ENCODE measurements at regions not wholly inside any gene's neighbourhood (a gene's known extent, or its start where the extent isn't known, plus 50 kb on each side); places are given as distances from the start of the nearest gene placed in this dataset.

DNA sequence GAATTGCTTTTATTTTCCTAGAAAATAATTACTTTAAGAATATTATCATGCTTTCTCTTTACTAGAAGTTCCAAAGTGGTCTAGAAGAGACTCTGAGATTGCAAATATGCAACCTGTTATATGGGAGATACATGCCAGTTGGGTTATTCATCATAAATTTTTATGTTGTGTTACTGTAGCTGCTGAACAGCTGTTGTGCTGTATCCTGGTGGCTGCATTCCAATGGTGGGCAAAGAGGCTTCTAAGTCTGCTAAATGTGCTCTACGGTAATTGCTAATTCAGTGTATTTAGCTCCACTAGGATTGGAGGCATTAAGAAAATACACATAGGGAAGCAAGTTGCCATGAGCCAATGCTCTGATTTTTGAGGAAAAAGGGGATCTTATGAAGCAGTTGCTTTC, 409.0 kb downstream of the TUSC7 start:
- in situ Hi-C loops (cut with MboI; ENCODE audit: low sequenced_read_pairs in 4 of 4), result no loop called here
- H3K4me3 ChIP-seq, result no peak overlapping the region
- intact Hi-C loops (cut with DNase I; ENCODE audit: low total_unique reads), result no loop called here
- no peak for TF ChIP-seq POLR2A (IDR thresholded peaks at IDR 0.05)
- no peak for TF ChIP-seq CTCF (IDR thresholded peaks at IDR 0.05 in 4 of 5, conservative IDR thresholded peaks at IDR 0.05 in 1 of 5)
- ATAC-seq, result no peak
- DNase-seq, result no peak
- H3K27me3 ChIP-seq, result no peaks in the 10 kb centered on the region
- no peaks in the 10 kb centered on the region for H3K36me3 ChIP-seq
- H3K27ac ChIP-seq, result no peak overlapping the region
- H3K9me3 ChIP-seq, result no peaks in the 10 kb centered on the region
- no peaks in the 10 kb centered on the region for H3K4me1 ChIP-seq

- no peak for TF ChIP-seq POLR2A (IDR thresholded peaks at IDR 0.05)
- no peak for TF ChIP-seq CTCF (IDR thresholded peaks at IDR 0.05 in 4 of 5, conservative IDR thresholded peaks at IDR 0.05 in 1 of 5)
- ATAC-seq (no peak), DNase-seq (no peak)
- Histone ChIP-seq H3K9me3 (no peaks in the 10 kb centered on the region), H3K4me1 (no peaks in the 10 kb centered on the region), H3K27me3 (no peaks in the 10 kb centered on the region), H3K27ac (no peak overlapping the region), H3K36me3 (no peaks in the 10 kb centered on the region), H3K4me3 (no peak overlapping the region)
- intact Hi-C loops (cut with DNase I; ENCODE audit: low total_unique reads), result no loop called here
- in situ Hi-C loops (cut with MboI; ENCODE audit: low sequenced_read_pairs in 4 of 4), result no loop called here
Observed at GRCh38 chr3:117120014-117120413, 410.4 kb downstream of the TUSC7 start.

GRCh38 chr3:117122609-117123008, 413.0 kb downstream of the TUSC7 start:
- in situ Hi-C loops (cut with MboI; ENCODE audit: low sequenced_read_pairs in 4 of 4) (no loop called here), intact Hi-C loops (cut with DNase I; ENCODE audit: low total_unique reads) (no loop called here)
- Histone ChIP-seq H3K27me3 (no peaks in the 10 kb centered on the region), H3K4me1 (no peaks in the 10 kb centered on the region), H3K4me3 (no peak overlapping the region), H3K36me3 (no peaks in the 10 kb centered on the region), H3K27ac (no peak overlapping the region), H3K9me3 (no peaks in the 10 kb centered on the region)
- no peak for TF ChIP-seq POLR2A (IDR thresholded peaks at IDR 0.05)
- TF ChIP-seq CTCF (IDR thresholded peaks at IDR 0.05 in 4 of 5, conservative IDR thresholded peaks at IDR 0.05 in 1 of 5), result no peak
- no peak for DNase-seq
- no peak for ATAC-seq

GRCh38 chr3:117126460-117126859, 416.9 kb downstream of the TUSC7 start:
- Histone ChIP-seq H3K27me3 (no peaks in the 10 kb centered on the region), H3K27ac (no peak overlapping the region), H3K36me3 (no peaks in the 10 kb centered on the region), H3K4me1 (no peaks in the 10 kb centered on the region), H3K9me3 (no peaks in the 10 kb centered on the region), H3K4me3 (no peak overlapping the region)
- DNase-seq, result no peak
- in situ Hi-C loops (cut with MboI; ENCODE audit: low sequenced_read_pairs in 4 of 4) (no loop called here), intact Hi-C loops (cut with DNase I; ENCODE audit: low total_unique reads) (no loop called here)
- ATAC-seq, result no peak
- no peak for TF ChIP-seq CTCF (IDR thresholded peaks at IDR 0.05 in 4 of 5, conservative IDR thresholded peaks at IDR 0.05 in 1 of 5)
- no peak for TF ChIP-seq POLR2A (IDR thresholded peaks at IDR 0.05)

DNA sequence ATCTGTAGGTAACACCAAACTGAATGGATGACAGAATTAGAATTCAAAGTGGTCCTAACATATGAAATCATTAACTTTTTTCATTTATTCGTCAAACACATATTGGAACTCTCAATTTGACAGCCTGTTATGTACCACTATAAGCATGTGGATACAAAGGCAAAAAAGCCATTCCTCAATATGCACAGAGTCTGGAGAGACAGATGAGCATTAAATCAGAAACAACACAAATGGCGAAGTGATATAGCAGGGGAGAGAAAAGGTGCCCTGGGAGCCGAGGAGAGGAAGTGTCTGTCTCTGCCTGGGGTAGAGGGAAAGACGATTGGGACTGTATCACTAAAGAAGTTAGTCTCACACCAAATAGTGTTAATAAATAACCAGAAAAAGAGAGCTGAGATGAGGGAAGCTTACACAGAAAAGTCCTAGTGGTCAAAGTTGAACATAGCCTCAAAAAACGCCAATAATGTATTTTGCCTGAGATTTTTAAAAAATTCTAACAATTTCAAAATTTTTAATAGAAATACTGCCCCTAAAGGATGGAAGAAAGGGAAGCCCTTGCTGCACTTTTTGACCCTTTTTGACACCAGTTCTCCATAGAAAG, 417.5 kb downstream of the TUSC7 start:
- no peak overlapping the region for H3K27ac ChIP-seq
- intact Hi-C loops (cut with DNase I; ENCODE audit: low total_unique reads), result no loop called here
- TF ChIP-seq CTCF (IDR thresholded peaks at IDR 0.05 in 4 of 5, conservative IDR thresholded peaks at IDR 0.05 in 1 of 5), result no peak
- TF ChIP-seq POLR2A (IDR thresholded peaks at IDR 0.05), result no peak
- H3K4me1 ChIP-seq, result no peaks in the 10 kb centered on the region
- H3K27me3 ChIP-seq, result no peaks in the 10 kb centered on the region
- in situ Hi-C loops (cut with MboI; ENCODE audit: low sequenced_read_pairs in 4 of 4), result no loop called here
- H3K36me3 ChIP-seq, result no peaks in the 10 kb centered on the region
- H3K4me3 ChIP-seq, result no peak overlapping the region
- H3K9me3 ChIP-seq, result no peaks in the 10 kb centered on the region
- ATAC-seq, result no peak
- DNase-seq, result no peak

Data from gastrocnemius medialis (tissue), 4 donors.